ENCODE measurements at regions not wholly inside any gene's neighbourhood (a gene's known extent, or its start where the extent isn't known, plus 50 kb on each side); places are given as distances from the start of the nearest gene placed in this dataset.

DNA sequence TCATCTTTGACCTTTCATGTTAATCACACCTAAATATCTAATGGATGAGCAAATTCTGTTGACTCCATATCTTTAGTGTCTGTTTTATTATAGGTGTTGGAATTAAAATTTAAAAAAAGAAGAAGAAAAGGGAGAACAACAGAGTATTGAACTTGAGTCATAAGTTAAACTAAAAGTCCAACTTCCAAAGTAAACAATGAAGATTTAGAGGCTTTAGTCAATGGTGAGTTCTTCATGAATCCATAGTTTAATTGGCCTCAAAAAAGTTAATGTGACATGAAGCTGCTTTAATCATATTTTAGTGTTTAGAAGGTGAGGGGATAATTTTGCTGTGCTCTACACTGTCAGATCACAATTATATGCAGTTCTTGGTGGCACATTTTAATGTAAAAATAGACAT lies 288.2 kb upstream of the RORA start:
- no peak overlapping the region for H3K9ac ChIP-seq (ENCODE audit: control insufficient read depth, extremely low read depth, insufficient read depth, low read length)
- no peaks in the 10 kb centered on the region for H3K79me2 ChIP-seq (ENCODE audit: control insufficient read depth, insufficient read depth, low read length)
- no peaks in the 10 kb centered on the region for H3K36me3 ChIP-seq (ENCODE audit: control insufficient read depth in 2 of 2, extremely low read depth in 1 of 2, insufficient read depth in 2 of 2, low read length in 2 of 2)
- H4K20me1 ChIP-seq (ENCODE audit: control insufficient read depth, extremely low read depth, insufficient read depth, low read length): no peaks in the 10 kb centered on the region
- H3K4me3 ChIP-seq (ENCODE audit: control insufficient read depth in 2 of 3, extremely low read depth in 1 of 3, insufficient read depth in 2 of 3, low read depth in 1 of 3, low read length in 3 of 3): no peak overlapping the region
- FAIRE-seq (no peak), DNase-seq (ENCODE audit: low read depth, low spot score) (no peak)
- no peaks in the 10 kb centered on the region for H3K27me3 ChIP-seq (ENCODE audit: control insufficient read depth, extremely low read depth, insufficient read depth, low read length)
- H3K4me2 ChIP-seq (ENCODE audit: control insufficient read depth, extremely low read depth, insufficient read depth, low read depth, low read length): no peak overlapping the region
- H3K4me1 ChIP-seq (ENCODE audit: control insufficient read depth, extremely low read depth, insufficient read depth, low read length): peaks cover 13% of the 10 kb centered on the region
- no peaks in the 10 kb centered on the region for H3K9me3 ChIP-seq (ENCODE audit: control insufficient read depth, low read depth, low read length)
- dilution Hi-C loops (cut with MboI; ENCODE audit: extremely low pct_ligation_motif_present, low sequenced_read_pairs): no loop called here
- TF ChIP-seq EZH2 (IDR thresholded peaks at IDR 0.05; ENCODE audit: low read length) (no peak), CTCF (optimal IDR thresholded peaks at IDR 0.05 in 1 of 3, IDR thresholded peaks at IDR 0.05 in 1 of 3, conservative IDR thresholded peaks at IDR 0.05 in 1 of 3; ENCODE audit: extremely low read depth in 1 of 3, insufficient read depth in 2 of 3, low read length in 3 of 3) (no peak)
- no peak overlapping the region for H3K27ac ChIP-seq (ENCODE audit: control insufficient read depth, insufficient read depth, low read length)
- H2AFZ ChIP-seq (ENCODE audit: control insufficient read depth, low read length): no peak overlapping the region
- no peaks in the 10 kb centered on the region for H3K9me1 ChIP-seq (ENCODE audit: control insufficient read depth, extremely low read depth, insufficient read depth, low read length)

DNA sequence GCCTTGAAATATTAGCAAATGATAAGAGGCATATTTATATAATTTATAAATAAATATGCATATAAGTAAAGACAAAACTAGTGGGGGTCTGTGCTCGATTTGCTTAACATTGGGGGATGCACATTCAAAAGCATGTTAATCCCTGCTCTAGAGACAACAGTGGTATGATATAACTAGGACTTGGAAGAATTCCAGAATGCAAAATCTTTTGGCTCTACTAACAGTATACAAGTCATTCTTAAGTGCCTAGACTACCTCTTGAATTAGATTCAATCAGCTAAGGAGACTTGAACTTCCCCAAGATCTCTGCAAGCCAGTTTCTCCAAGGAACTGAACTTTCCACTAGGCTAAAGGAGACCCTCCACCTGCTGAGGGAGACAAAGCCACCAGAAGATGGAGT lies 282.7 kb upstream of the RORA start:
- TF ChIP-seq CTCF (optimal IDR thresholded peaks at IDR 0.05 in 1 of 3, IDR thresholded peaks at IDR 0.05 in 1 of 3, conservative IDR thresholded peaks at IDR 0.05 in 1 of 3; ENCODE audit: extremely low read depth in 1 of 3, insufficient read depth in 2 of 3, low read length in 3 of 3) (no peak), EZH2 (IDR thresholded peaks at IDR 0.05; ENCODE audit: low read length) (no peak)
- Histone ChIP-seq H3K9me1 (ENCODE audit: control insufficient read depth, extremely low read depth, insufficient read depth, low read length) (no peaks in the 10 kb centered on the region), H3K9ac (ENCODE audit: control insufficient read depth, extremely low read depth, insufficient read depth, low read length) (no peak overlapping the region), H4K20me1 (ENCODE audit: control insufficient read depth, extremely low read depth, insufficient read depth, low read length) (no peaks in the 10 kb centered on the region), H2AFZ (ENCODE audit: control insufficient read depth, low read length) (no peak overlapping the region), H3K27me3 (ENCODE audit: control insufficient read depth, extremely low read depth, insufficient read depth, low read length) (peaks cover 3% of the 10 kb centered on the region), H3K4me3 (ENCODE audit: control insufficient read depth in 2 of 3, extremely low read depth in 1 of 3, insufficient read depth in 2 of 3, low read depth in 1 of 3, low read length in 3 of 3) (no peak overlapping the region), H3K79me2 (ENCODE audit: control insufficient read depth, insufficient read depth, low read length) (no peaks in the 10 kb centered on the region), H3K9me3 (ENCODE audit: control insufficient read depth, low read depth, low read length) (no peaks in the 10 kb centered on the region), H3K27ac (ENCODE audit: control insufficient read depth, insufficient read depth, low read length) (no peak overlapping the region), H3K4me1 (ENCODE audit: control insufficient read depth, extremely low read depth, insufficient read depth, low read length) (no peaks in the 10 kb centered on the region), H3K4me2 (ENCODE audit: control insufficient read depth, extremely low read depth, insufficient read depth, low read depth, low read length) (no peak overlapping the region), H3K36me3 (ENCODE audit: control insufficient read depth in 2 of 2, extremely low read depth in 1 of 2, insufficient read depth in 2 of 2, low read length in 2 of 2) (no peaks in the 10 kb centered on the region)
- dilution Hi-C loops (cut with MboI; ENCODE audit: extremely low pct_ligation_motif_present, low sequenced_read_pairs): no loop called here
- FAIRE-seq: no peak
- DNase-seq (ENCODE audit: low read depth, low spot score): no peak

Data from keratinocyte (primary cell).